ENCODE measurements at regions not wholly inside any gene's neighbourhood (a gene's known extent, or its start where the extent isn't known, plus 50 kb on each side); places are given as distances from the start of the nearest gene placed in this dataset.

DNA sequence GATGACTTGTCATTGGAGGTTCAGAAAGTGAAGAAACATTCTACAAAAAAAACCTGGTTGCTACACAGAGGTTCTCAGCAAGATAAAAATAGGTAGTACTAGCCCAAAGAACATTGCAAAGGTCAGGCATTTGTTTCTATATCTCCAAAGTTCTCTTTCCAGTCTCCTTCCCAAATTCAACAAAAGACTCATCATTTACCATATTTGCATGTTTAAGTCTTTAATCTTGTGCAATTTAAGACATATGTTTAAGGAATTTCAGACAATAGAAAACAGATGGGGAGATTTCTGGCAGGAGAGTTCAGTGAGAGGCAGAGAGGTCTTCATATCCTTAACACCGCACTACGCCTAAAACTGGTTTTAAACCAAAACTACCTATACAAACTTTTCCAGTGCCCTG is 173.8 kb upstream of the THBS1 start:
- TF ChIP-seq YY1 (IDR thresholded peaks at IDR 0.05; ENCODE audit: insufficient read depth, insufficient read length): no peak
- TF ChIP-seq ZNF274 (IDR thresholded peaks at IDR 0.05; ENCODE audit: low read depth, low read length): no peak
- TF ChIP-seq SUZ12 (IDR thresholded peaks at IDR 0.05; ENCODE audit: extremely low read depth, insufficient read depth, insufficient read length): no peak
